ENCODE measurements at regions not wholly inside any gene's neighbourhood (a gene's known extent, or its start where the extent isn't known, plus 50 kb on each side); places are given as distances from the start of the nearest gene placed in this dataset.

DNA sequence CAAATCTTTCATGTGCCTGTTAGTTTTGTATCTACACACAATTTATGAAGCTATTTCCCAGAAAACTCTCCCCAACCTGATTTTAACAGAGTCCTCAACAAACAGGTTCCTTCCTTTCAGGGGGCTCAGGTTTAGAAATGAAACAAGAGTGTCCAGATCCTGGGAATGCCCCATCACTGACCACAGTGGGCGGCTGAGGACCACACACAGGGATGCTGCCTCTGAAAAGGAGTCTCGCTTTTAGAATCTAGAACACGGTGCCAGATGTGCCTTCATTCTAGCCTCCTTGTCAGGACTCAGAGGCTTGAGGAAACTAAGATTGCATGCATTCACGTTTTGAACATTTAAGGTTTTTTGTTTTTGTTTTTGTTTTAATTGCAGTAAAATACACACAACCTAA, 115.0 kb downstream of the FOXB1 start:
- no peak for TF ChIP-seq CTCF (IDR thresholded peaks at IDR 0.05; ENCODE audit: control insufficient read depth, insufficient read depth, low read depth, low read length, missing control alignments)
- no peak for DNase-seq (ENCODE audit: low read depth)
- no peak overlapping the region for H3K4me3 ChIP-seq (ENCODE audit: control insufficient read depth, low read depth, low read length)

DNA sequence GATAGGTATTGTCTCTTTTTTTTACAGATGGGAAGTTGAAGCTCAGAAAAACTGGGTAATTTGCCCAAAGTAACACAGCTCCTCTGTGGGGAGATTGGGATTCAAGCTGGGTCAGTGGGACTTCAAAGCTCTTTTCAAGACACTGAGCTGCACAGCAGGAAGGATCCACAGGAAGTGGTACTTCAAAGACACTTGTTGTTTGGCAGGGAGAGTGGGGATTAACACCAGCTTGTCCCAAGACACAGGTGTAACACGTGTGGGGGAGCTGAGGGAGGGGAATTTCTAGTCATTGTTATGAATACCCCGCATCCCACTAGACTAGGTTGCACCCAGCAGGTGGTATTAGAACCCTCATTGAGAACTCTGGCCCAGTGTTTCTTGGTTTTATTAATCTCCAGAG, 116.0 kb downstream of the FOXB1 start:
- DNase-seq (ENCODE audit: low read depth): no peak
- no peak for TF ChIP-seq CTCF (IDR thresholded peaks at IDR 0.05; ENCODE audit: control insufficient read depth, insufficient read depth, low read depth, low read length, missing control alignments)
- H3K4me3 ChIP-seq (ENCODE audit: control insufficient read depth, low read depth, low read length): no peak overlapping the region

- no peak for DNase-seq (ENCODE audit: low read depth)
- no peak for TF ChIP-seq CTCF (IDR thresholded peaks at IDR 0.05; ENCODE audit: control insufficient read depth, insufficient read depth, low read depth, low read length, missing control alignments)
- no peak overlapping the region for H3K4me3 ChIP-seq (ENCODE audit: control insufficient read depth, low read depth, low read length)
Observed at GRCh38 chr15:60121845-60122244, 117.7 kb downstream of the FOXB1 start.

DNA sequence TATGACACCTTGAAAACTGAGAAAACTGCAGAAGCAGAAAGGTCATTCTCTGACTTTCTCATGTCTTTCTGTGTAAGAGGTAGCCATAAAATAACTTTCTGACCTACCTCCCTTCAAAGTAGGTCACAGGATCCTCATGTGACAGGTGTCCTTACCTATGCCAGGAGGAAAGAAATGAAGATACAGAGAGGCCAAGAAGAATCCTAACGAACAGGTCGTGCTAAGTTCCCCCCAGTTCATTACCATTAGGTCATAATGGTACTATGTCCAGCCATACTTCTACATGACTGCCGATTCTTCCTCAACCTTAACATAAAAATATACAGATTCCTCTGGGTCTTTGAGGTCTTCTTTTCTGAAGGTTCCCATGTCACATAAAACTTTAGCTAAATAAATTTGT, 118.6 kb downstream of the FOXB1 start:
- no peak overlapping the region for H3K4me3 ChIP-seq (ENCODE audit: control insufficient read depth, low read depth, low read length)
- DNase-seq (ENCODE audit: low read depth): no peak
- no peak for TF ChIP-seq CTCF (IDR thresholded peaks at IDR 0.05; ENCODE audit: control insufficient read depth, insufficient read depth, low read depth, low read length, missing control alignments)

- H3K4me3 ChIP-seq (ENCODE audit: control insufficient read depth, low read depth, low read length): no peak overlapping the region
- no peak for TF ChIP-seq CTCF (IDR thresholded peaks at IDR 0.05; ENCODE audit: control insufficient read depth, insufficient read depth, low read depth, low read length, missing control alignments)
- DNase-seq (ENCODE audit: low read depth): no peak
Observed at GRCh38 chr15:60124460-60125070, 120.5 kb downstream of the FOXB1 start.

DNA sequence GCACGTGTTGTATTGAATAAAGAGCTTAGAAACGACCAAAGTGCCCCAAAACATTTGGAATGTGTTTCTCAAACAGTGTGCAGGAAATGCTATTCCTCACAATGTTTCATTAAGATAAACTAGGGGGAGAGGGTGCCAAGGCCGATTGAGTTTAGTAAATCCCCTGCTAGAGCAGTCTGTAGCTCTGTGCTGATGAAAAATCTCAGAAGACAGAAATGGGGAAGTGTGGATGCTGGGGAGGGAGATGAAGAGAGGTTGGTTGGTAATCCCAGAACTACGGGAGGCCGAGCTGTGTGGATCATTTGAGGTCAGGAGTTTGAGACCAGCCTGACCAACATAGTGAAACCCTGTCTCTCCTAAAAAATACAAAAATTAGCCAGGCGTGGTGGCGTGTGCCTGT, 121.2 kb downstream of the FOXB1 start:
- TF ChIP-seq CTCF (IDR thresholded peaks at IDR 0.05; ENCODE audit: control insufficient read depth, insufficient read depth, low read depth, low read length, missing control alignments): no peak
- H3K4me3 ChIP-seq (ENCODE audit: control insufficient read depth, low read depth, low read length): no peak overlapping the region
- no peak for DNase-seq (ENCODE audit: low read depth)

DNA sequence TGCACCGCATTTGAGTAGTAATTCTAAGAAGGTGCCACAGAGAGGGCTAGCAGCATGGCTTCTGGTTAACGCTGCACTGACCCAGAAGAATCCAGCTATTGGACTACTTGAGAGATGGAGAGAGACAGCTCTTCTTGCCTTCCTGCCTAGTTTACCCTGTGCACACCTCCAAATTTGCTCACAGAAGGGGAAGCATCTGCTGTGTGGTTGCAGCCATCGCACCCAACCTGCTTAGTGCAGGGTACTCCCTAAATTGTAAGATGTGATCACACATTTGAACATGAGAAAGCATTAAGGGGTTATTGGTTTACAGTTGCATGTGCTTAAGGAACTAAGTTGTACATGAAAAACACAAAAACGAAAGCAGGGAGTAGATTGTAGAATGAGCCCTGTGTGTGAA, 122.1 kb downstream of the FOXB1 start:
- DNase-seq (ENCODE audit: low read depth): no peak
- no peak for TF ChIP-seq CTCF (IDR thresholded peaks at IDR 0.05; ENCODE audit: control insufficient read depth, insufficient read depth, low read depth, low read length, missing control alignments)
- H3K4me3 ChIP-seq (ENCODE audit: control insufficient read depth, low read depth, low read length): no peak overlapping the region
